ENCODE measurements at regions not wholly inside any gene's neighbourhood (a gene's known extent, or its start where the extent isn't known, plus 50 kb on each side); places are given as distances from the start of the nearest gene placed in this dataset.

- DNase-seq (ENCODE audit: low spot score): no peak
Measured at GRCh38 chr2:116319935-116320334, 1494.6 kb upstream of the DDX18 start.

DNA sequence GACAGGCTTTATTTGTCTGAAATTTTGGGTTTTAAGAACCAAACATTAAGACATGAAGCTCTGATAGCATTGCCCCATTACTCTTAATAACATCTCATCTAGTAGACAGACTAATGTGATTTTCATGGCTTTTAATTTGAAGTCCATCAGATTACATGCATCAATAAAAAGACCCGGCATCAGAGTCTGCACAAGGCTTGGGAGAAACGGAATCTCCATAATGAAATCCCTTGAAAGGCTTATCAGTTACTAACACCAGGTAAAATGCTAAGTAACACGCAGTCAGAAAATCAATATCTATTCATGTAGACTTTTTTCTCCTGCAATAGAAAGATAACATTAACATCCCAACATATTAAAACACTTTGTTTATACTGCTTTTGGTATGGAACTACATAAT, 1485.2 kb upstream of the DDX18 start:
- DNase-seq (ENCODE audit: low spot score): peak; percentile 6

DNA sequence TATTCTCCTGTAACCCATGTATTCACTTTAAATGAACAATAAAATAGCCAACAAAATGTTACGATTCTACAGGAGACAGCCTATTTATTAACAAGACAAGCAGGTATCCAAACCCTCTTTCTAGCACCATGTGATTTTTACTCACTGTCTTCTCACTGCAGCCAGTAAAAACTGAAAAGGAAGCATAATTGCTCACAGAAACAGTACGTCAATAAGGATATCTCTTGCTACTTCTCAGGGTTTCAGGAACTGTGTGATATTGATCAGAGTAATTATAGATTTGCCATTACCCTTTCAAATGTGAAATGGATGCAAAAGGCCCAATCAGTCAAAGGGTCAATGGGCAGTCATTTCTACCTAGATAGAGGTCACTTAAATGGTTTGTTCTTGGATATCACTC, 1473.8 kb upstream of the DDX18 start:
- no peak for DNase-seq (ENCODE audit: low spot score)

DNA sequence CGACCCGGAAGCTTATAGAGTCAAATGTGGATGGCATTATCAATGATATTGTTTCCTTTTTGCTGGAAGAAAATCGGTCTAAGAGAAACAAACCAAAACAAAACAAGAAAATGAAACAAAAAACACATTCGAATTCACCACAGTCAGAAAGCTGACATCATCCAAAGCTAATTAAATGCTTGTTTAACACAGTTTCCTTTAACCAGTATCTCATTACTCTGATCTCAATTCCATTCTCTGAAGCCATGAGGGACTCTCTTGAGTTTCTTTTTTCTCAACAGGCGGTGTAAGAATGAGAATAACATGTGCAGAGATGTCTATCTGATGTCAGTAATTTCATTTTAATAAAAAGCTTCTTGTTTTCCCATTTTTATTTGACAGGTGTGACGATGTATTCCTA, 1448.3 kb upstream of the DDX18 start:
- no peak for DNase-seq (ENCODE audit: low spot score)

GRCh38 chr2:116378786-116379185, 1435.7 kb upstream of the DDX18 start:
- no peak for DNase-seq (ENCODE audit: low spot score)

- no peak for DNase-seq (ENCODE audit: low spot score)
Measured at GRCh38 chr2:116411211-116411610, 1403.3 kb upstream of the DDX18 start.

- no peak for DNase-seq (ENCODE audit: low spot score)
Measured at GRCh38 chr2:116413659-116414058, 1400.8 kb upstream of the DDX18 start.

GRCh38 chr2:116416731-116417377, 1397.6 kb upstream of the DDX18 start:
- DNase-seq (ENCODE audit: low spot score): no peak

GRCh38 chr2:116435648-116436047, 1378.8 kb upstream of the DDX18 start:
- no peak for DNase-seq (ENCODE audit: low spot score)

GRCh38 chr2:116440104-116440653, 1374.3 kb upstream of the DDX18 start:
- no peak for DNase-seq (ENCODE audit: low spot score)

DNA sequence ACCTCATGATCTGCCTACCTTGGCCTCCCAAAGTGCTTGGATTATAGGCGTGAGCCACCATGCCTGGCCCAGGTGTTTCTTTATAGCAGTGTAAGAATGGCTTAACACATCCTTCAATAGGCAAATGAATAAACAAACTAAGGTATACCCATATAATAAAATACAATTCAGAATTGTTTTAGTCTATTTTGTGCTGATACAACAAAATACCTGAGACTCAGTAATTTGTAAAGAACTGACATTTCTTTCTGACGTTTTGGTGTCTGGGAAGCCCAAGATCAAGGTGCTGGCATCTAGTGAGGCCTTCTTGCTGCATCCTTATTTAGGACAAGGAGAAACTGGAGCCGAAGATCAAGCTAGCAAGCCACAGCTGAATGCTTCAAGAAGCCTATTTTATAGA, 1372.1 kb upstream of the DDX18 start:
- no peak for DNase-seq (ENCODE audit: low spot score)

DNA sequence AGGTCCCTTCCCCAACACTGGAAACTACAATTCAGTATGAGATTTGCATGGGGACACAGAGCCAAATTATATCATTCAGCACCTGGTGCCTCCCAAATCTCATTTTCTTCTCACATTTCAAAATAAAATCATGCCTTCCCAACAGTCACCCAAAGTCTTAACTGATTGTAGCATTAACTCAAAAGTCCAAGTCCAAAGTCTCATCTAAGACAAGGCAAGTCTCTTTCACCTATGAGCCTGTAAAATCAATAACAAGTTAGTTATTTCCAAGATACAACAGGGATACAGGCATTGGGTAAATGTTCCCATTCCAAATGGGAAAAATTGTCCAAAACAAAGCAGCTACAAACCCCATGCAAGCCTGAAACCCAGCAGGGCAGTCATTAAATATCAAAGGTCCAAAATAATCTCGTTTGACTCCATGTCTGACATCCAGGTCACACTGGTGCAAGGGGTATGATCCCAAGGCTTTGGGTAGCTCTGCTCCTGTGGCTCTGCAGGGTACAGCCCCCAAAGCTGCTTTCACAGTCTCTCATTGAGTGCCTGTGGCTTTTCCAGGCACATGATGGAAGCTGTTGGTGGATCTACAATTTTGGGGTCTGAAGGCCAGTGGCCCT, 1370.1 kb upstream of the DDX18 start:
- DNase-seq (ENCODE audit: low spot score): no peak

DNA sequence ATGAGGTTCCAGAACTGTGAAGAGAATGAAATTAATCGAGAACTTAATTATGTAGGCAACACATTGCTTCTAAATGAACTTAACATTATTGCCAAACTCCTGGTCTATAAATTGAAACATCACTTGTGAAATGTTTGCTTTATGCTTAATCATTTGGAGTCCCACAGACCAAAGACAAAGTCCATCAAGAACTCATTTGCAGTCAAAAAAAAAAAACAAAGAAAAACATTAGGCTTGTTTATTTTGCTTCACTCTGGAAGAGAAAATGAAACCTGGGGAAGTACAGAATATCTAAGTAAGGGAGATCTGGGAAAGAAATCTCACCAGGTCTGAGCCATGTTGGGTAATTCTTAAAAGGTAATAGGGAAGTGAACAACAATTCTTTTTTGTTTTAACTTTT, 1363.5 kb upstream of the DDX18 start:
- no peak for DNase-seq (ENCODE audit: low spot score)

GRCh38 chr2:116452651-116453050, 1361.8 kb upstream of the DDX18 start:
- no peak for DNase-seq (ENCODE audit: low spot score)

GRCh38 chr2:116456429-116456828, 1358.1 kb upstream of the DDX18 start:
- DNase-seq (ENCODE audit: low spot score): no peak

DNA sequence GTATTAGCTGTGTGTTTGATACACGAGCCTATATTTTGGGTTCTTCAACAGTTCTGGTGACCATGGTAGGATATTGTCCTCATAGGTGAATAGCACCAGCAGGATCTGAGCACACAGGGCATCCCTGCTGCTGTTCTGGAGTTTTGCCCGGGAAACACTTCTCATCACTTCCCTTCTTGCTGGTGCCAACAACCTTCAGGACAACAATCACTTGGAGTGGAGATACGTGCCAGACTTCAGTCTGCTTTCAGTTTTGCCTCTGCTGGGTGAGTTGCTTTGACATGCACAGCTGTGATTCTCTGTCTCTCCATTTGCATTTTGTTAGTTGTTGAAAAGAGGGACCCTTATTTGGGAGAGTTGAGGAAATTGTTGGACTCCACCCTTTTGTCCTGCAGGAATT, 1347.2 kb upstream of the DDX18 start:
- no peak for DNase-seq (ENCODE audit: low spot score)

DNA sequence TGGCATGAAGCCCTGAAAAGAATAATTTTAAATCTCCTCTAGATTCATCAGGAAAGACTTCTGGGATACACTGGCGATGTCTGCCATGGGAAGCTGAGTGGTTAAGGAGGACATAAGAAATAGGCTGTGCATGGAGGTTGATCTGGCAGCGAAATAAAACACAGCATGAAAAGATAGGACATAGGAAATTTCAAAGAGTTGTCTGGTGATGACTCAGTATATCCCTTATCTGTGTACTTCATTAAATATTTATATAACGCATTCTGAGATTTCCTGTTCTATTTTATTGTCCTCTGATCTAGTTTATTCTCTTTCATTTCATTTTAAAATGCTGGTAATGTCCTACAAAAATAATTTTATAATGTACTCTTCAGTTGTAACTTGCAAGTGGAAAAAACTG, 1337.3 kb upstream of the DDX18 start:
- no peak for DNase-seq (ENCODE audit: low spot score)

DNA sequence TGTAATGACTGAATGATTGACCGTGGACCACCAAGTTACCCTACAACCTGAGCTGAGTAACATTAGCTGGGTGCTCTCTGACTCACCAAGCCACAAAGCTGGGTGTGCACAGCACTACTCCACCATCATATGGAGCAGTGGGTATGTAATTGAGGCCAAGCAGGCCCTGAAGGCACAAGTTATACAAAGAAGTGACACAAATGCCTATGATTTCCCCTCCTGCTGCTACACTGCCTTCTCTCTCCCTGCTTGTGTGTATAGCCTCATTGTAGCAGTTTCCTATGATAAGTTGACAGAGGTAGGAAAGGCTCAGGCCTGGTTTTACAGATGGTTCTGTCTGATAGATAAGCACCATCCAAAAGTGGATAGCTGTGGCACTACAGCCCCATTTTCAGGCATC, 1327.2 kb upstream of the DDX18 start:
- no peak for DNase-seq (ENCODE audit: low spot score)

- no peak for DNase-seq (ENCODE audit: low spot score)
Measured at GRCh38 chr2:116489292-116489691, 1325.2 kb upstream of the DDX18 start.

DNA sequence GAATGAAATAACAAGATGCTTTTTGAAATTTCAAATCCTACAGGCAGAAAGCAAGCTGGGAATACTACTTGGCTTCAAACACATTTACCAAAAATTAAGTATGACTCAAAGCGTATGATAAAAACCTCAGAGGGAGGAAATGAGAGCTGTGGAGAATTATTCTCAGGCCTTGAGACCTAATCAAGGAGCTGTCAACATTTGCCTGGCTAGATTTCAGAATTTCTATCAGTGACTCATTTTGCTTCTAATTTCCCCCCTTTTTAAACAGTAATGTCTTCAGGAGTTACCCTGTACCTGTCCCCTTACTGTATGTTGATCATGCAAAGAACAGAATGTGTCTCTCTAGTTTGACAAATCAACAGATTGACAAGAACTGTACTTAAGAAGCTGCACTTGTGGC, 1324.5 kb upstream of the DDX18 start:
- DNase-seq (ENCODE audit: low spot score): no peak

GRCh38 chr2:116490511-116491145, 1323.9 kb upstream of the DDX18 start:
- DNase-seq (ENCODE audit: low spot score): no peak

DNA sequence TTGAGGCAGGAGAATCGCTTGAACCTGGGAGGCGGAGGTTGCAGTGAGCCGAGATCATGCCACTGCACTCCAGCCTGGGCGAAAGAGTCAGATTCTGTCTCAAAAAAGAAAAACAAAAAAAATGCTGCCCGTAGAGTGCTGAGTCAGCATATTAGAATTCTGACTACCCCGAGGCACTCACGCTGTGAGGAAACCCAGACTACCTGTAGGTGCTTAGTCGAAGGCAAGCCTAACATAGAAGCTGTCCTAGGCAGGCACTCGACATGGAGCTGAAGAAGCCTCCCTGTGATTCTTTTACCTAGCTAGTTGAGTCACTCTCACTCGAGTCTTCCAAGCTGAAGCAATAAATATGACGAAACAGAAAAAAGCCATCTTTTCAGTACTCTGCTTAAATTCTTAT, 1323.2 kb upstream of the DDX18 start:
- DNase-seq (ENCODE audit: low spot score): no peak

DNA sequence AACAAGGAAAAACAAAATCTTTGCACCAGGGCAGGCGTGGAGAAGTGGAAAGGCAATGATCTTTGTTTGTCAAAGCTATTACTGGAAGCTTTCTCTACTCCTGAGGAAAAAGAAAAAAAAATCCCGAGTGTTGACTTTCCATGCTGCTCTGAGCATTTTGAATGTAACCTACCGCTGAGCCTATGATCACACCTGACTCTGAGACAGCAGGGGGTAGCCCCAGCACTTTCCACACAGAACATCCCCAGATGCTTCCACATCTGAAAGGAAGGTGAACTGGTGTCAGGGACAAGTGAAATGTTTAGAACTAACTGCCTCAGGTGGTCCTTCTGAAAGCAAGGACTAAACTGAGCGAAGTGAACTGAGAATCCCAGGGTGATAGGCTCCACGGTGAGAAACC, 1315.1 kb upstream of the DDX18 start:
- no peak for DNase-seq (ENCODE audit: low spot score)
